ENCODE measurements at regions not wholly inside any gene's neighbourhood (a gene's known extent, or its start where the extent isn't known, plus 50 kb on each side); places are given as distances from the start of the nearest gene placed in this dataset.

DNA sequence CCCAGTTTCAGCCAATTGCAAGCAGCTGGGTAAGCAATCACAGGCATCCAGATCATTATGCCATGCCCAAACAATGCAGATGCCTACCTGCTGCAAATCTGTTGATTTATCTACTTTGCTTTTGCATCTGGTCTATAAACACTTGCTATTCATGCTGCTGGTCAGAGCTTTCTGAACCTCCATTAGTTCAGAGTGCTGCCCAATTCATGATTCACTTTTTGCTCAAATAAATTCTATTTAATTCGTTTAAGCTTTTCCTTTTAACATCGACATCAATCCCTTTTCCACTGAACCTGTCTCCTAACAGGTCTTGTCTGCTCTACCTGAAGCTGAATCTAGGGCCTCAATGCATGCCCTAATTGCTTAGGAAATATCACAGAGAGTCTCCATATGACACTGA is 99.4 kb upstream of the C1orf87 start:
- Histone ChIP-seq H3K27ac (ENCODE audit: low read length) (no peak overlapping the region), H3F3A (ENCODE audit: insufficient read depth, low read length, poor library complexity, severe bottlenecking) (no peaks in the 10 kb centered on the region), H3K9me2 (ENCODE audit: insufficient read depth, low read length) (no peaks in the 10 kb centered on the region), H3K79me2 (replicated peaks; ENCODE audit: insufficient read depth, low read length) (no peaks in the 10 kb centered on the region), H3K4me3 (ENCODE audit: low read length) (no peak overlapping the region), H4K20me1 (ENCODE audit: insufficient read depth) (no peaks in the 10 kb centered on the region), H2AFZ (ENCODE audit: low read depth, low read length) (no peak overlapping the region), H3K27me3 (ENCODE audit: insufficient read depth, low read depth, low read length) (no peaks in the 10 kb centered on the region), H3K36me3 (ENCODE audit: insufficient read depth, low read length) (no peaks in the 10 kb centered on the region), H3K9me3 (ENCODE audit: low read length) (no peaks in the 10 kb centered on the region), H3K9ac (ENCODE audit: low read length) (no peak overlapping the region), H3K4me2 (ENCODE audit: low read length) (no peak overlapping the region)
- TF ChIP-seq, protein P1, sequence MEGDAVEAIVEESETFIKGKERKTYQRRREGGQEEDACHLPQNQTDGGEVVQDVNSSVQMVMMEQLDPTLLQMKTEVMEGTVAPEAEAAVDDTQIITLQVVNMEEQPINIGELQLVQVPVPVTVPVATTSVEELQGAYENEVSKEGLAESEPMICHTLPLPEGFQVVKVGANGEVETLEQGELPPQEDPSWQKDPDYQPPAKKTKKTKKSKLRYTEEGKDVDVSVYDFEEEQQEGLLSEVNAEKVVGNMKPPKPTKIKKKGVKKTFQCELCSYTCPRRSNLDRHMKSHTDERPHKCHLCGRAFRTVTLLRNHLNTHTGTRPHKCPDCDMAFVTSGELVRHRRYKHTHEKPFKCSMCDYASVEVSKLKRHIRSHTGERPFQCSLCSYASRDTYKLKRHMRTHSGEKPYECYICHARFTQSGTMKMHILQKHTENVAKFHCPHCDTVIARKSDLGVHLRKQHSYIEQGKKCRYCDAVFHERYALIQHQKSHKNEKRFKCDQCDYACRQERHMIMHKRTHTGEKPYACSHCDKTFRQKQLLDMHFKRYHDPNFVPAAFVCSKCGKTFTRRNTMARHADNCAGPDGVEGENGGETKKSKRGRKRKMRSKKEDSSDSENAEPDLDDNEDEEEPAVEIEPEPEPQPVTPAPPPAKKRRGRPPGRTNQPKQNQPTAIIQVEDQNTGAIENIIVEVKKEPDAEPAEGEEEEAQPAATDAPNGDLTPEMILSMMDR (IDR thresholded peaks at IDR 0.05; ENCODE audit: poor library complexity, severe bottlenecking), result no peak
- no peak for TF ChIP-seq POLR2AphosphoS5 (IDR thresholded peaks at IDR 0.05)
- no peak for TF ChIP-seq SMC3 (conservative IDR thresholded peaks at IDR 0.05; ENCODE audit: poor library complexity)
- TF ChIP-seq TAF1 (IDR thresholded peaks at IDR 0.05; ENCODE audit: low read depth), result no peak
- TF ChIP-seq EP300 (conservative IDR thresholded peaks at IDR 0.05; ENCODE audit: poor library complexity, severe bottlenecking), result no peak
- TF ChIP-seq, protein P2, sequence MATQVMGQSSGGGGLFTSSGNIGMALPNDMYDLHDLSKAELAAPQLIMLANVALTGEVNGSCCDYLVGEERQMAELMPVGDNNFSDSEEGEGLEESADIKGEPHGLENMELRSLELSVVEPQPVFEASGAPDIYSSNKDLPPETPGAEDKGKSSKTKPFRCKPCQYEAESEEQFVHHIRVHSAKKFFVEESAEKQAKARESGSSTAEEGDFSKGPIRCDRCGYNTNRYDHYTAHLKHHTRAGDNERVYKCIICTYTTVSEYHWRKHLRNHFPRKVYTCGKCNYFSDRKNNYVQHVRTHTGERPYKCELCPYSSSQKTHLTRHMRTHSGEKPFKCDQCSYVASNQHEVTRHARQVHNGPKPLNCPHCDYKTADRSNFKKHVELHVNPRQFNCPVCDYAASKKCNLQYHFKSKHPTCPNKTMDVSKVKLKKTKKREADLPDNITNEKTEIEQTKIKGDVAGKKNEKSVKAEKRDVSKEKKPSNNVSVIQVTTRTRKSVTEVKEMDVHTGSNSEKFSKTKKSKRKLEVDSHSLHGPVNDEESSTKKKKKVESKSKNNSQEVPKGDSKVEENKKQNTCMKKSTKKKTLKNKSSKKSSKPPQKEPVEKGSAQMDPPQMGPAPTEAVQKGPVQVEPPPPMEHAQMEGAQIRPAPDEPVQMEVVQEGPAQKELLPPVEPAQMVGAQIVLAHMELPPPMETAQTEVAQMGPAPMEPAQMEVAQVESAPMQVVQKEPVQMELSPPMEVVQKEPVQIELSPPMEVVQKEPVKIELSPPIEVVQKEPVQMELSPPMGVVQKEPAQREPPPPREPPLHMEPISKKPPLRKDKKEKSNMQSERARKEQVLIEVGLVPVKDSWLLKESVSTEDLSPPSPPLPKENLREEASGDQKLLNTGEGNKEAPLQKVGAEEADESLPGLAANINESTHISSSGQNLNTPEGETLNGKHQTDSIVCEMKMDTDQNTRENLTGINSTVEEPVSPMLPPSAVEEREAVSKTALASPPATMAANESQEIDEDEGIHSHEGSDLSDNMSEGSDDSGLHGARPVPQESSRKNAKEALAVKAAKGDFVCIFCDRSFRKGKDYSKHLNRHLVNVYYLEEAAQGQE (IDR thresholded peaks at IDR 0.05; ENCODE audit: borderline replicate concordance), result no peak
- no peak for TF ChIP-seq RAD21 (conservative IDR thresholded peaks at IDR 0.05)

DNA sequence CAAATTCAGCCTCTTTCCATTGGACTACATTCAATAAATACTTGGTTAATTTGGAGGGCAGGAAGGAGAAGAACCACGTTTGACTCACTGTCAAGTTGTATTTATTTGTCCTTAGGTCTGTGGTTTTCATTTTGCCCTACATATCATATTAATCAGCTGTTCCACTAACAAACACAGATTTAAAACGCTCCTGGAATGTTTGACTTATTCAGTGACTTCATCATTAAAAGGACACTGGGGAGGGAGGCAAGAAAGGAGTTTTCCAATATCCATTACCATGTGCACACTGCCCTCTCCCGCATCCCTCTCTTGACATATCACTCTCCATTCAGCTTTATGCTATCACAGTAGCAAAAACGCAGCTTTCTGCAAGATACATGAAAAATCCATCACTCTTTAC is 98.2 kb upstream of the C1orf87 start:
- Histone ChIP-seq H3K9me3 (ENCODE audit: low read length) (no peaks in the 10 kb centered on the region), H3K9me2 (ENCODE audit: insufficient read depth, low read length) (no peaks in the 10 kb centered on the region), H3K36me3 (ENCODE audit: insufficient read depth, low read length) (no peaks in the 10 kb centered on the region), H3K79me2 (replicated peaks; ENCODE audit: insufficient read depth, low read length) (no peaks in the 10 kb centered on the region), H3K27ac (ENCODE audit: low read length) (no peak overlapping the region), H3K4me3 (ENCODE audit: low read length) (no peak overlapping the region), H3F3A (ENCODE audit: insufficient read depth, low read length, poor library complexity, severe bottlenecking) (no peaks in the 10 kb centered on the region), H4K20me1 (ENCODE audit: insufficient read depth) (no peaks in the 10 kb centered on the region), H3K9ac (ENCODE audit: low read length) (no peak overlapping the region), H3K27me3 (ENCODE audit: insufficient read depth, low read depth, low read length) (no peaks in the 10 kb centered on the region), H3K4me2 (ENCODE audit: low read length) (no peak overlapping the region), H2AFZ (ENCODE audit: low read depth, low read length) (no peak overlapping the region)
- no peak for TF ChIP-seq RAD21 (conservative IDR thresholded peaks at IDR 0.05)
- TF ChIP-seq, protein P1 (IDR thresholded peaks at IDR 0.05; ENCODE audit: poor library complexity, severe bottlenecking), result no peak
- no peak for TF ChIP-seq SMC3 (conservative IDR thresholded peaks at IDR 0.05; ENCODE audit: poor library complexity)
- no peak for TF ChIP-seq EP300 (conservative IDR thresholded peaks at IDR 0.05; ENCODE audit: poor library complexity, severe bottlenecking)
- no peak for TF ChIP-seq EZH2 (IDR thresholded peaks at IDR 0.05; ENCODE audit: borderline replicate concordance, insufficient read depth, low read length, poor library complexity, severe bottlenecking)
- no peak for TF ChIP-seq MXI1 (conservative IDR thresholded peaks at IDR 0.05; ENCODE audit: poor library complexity, severe bottlenecking)
- TF ChIP-seq TAF1 (IDR thresholded peaks at IDR 0.05; ENCODE audit: low read depth), result no peak
- TF ChIP-seq POLR2AphosphoS5 (IDR thresholded peaks at IDR 0.05), result no peak
- TF ChIP-seq, protein P2 (IDR thresholded peaks at IDR 0.05; ENCODE audit: borderline replicate concordance), result no peak
